HG03558 (cell line): ENCODE measurements at regions not wholly inside any gene's neighbourhood (a gene's known extent, or its start where the extent isn't known, plus 50 kb on each side); places are given as distances from the start of the nearest gene placed in this dataset.
"Not testable (repeated sequence)": the region's sequence is repeated elsewhere in the genome, so short reads cannot be mapped to it uniquely, and the experiment has no call there.

Experiments
- ATAC-seq: cut with Tn5 transposase; IDR thresholded peaks from one replicate; pipeline ENCODE4 v1.9.1; 2021; ENCODE audit warnings: moderate number of reproducible peaks; ENCODE audit not compliant: unreplicated experiment; ENCODE audit errors: extremely low read depth

GRCh38 chr3:127045435-127046045 lies 62.6 kb downstream of the PLXNA1 start:
- no peak for ATAC-seq

DNA sequence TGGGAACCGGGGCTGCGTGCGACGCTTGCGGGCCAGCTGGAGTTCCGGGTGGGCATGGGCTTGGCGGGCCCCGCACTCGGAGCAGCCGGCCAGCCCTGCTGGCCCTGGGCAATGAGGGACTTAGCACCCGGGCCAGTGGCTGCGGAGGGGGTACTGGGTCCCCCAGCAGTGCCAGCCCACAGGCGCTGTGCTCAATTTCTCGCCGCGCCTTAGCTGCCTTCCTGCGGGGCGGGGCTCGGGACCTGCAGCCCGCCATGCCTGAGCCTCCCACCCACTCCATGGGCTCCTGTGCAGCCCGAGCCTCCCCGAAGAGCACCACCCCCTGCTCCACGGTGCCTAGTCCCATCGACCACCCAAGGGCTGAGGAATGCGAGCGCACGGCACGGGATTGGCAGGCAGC lies 63.8 kb downstream of the PLXNA1 start:
- not testable (repeated sequence) for ATAC-seq

GRCh38 chr3:127049393-127049792 lies 66.5 kb downstream of the PLXNA1 start:
- ATAC-seq = no peak

- ATAC-seq = no peak
These were observed 67.8 kb downstream of the PLXNA1 start for GRCh38 chr3:127050733-127051132.

- no peak for ATAC-seq
These were observed 69.2 kb downstream of the PLXNA1 start for GRCh38 chr3:127052121-127052561.

DNA sequence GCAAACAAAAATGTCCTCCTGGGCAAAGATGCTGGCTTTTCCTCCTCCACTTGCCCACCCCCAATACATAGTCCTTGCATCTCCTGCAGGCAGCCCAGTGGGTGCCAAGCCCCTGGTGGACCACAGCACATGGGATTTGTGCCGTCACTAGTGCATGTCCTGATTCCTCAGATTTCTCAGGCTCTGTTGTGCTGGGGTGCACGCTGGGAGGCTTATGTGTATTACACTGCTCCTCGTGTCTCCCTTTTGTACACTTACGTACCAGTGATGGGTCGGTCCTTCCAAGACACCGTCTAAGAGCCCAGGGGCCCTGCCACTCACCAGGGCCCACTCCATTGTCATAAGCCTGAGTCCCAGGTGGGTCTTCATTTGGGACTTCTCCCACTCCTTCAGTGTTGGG lies 70.1 kb downstream of the PLXNA1 start:
- ATAC-seq = no peak

DNA sequence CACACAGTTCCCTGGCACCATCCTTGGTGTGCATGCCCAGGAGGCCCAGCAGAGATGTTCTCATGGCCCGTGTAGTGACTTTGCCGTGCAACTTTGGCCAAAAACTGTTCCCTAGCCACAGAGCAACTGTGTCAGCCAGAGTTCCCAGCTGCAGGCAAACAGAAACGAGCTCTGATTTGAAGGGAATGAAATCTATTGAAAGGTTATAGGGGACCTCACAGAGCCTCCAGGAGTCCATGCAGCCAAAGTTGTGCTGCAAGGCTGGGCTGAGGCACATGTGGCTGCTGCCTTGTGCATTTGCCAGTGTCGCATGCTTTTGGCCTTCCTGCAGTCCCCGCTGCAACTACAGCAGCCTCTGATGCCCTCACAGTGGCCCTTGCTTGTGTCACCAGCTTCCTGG lies 70.5 kb downstream of the PLXNA1 start:
- ATAC-seq = no peak

GRCh38 chr3:127053979-127054378 lies 71.1 kb downstream of the PLXNA1 start:
- no peak for ATAC-seq

GRCh38 chr3:127056281-127056680 lies 73.4 kb downstream of the PLXNA1 start:
- ATAC-seq = no peak

DNA sequence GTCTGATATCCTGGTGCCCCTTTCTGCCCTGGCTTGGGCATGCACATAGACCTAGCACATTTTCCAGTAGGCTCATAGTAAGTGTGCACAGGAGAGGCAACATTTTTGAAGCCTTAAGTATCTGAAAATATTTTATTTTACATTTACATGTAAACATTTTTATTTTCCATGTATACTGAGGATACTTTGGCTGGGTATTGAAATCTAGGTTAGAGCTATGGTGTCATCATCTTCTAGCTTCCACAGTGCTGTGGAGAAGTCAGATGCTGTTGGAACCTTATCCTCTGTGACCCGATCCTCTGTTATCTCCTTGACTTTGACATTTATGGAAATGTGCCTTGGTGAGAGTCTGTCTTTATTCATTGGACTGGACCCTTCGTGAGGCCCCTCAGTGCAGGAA lies 74.1 kb downstream of the PLXNA1 start:
- ATAC-seq = no peak

- no peak for ATAC-seq
These were observed 76.2 kb downstream of the PLXNA1 start for GRCh38 chr3:127059072-127059471.

GRCh38 chr3:127061641-127062040 lies 78.7 kb downstream of the PLXNA1 start:
- ATAC-seq = no peak

GRCh38 chr3:127062926-127063325 lies 80.0 kb downstream of the PLXNA1 start:
- no peak for ATAC-seq

GRCh38 chr3:127063916-127064315 lies 81.0 kb downstream of the PLXNA1 start:
- ATAC-seq = no peak

DNA sequence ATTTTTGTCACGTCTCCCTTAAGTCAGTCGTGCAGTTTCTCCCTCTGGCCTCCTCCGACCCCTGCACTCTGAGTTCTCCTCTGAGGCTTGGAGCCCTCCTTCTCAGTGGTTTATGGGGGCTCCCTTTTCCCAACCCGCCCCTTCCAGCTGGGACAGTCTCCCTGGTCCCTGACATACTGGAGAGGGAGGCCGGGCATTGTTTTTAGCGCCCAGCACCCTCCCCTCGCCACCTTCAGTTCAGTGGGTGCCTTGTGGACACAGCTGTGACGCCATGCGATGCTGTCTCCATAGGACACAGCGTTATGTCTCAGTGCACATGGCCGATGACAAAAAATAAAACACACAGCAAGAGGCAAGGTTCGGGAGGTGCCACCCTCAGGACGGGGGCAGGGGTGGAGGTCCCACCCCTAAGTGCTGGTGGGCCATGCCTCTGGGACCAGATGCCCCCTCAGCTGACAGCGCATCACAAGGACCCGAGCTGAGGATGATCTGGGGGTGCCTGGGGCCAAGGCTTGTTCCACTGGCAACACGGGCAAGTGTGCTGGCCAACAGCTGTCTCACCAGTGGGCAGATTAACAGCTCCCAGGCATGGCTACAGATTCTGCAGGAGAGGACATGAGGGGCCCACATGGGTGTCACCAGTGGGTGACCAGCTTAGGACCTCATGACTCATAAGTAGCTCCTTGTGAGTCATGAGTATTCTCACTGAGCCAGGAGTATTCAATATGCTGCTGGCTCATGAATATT lies 81.6 kb downstream of the PLXNA1 start:
- ATAC-seq = no peak

DNA sequence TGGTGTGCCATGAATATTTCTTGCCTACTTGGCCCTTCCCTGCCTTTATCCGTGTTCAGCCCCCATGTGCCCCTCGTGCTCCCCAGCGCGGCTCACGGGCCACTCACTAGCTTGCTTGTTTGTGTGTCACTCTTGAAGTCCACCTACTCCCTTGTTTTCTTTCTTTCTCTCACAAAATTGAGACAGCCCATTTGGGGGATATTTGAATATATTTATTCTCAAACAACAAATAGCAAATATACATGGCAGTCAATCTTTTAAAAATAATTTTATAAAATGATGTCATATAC lies 82.2 kb downstream of the PLXNA1 start:
- ATAC-seq = no peak

- ATAC-seq = no peak
These were observed 82.8 kb downstream of the PLXNA1 start for GRCh38 chr3:127065561-127066290.

- no peak for ATAC-seq
These were observed 83.7 kb downstream of the PLXNA1 start for GRCh38 chr3:127066635-127067034.

GRCh38 chr3:127067116-127067910 lies 84.4 kb downstream of the PLXNA1 start:
- ATAC-seq = no peak

DNA sequence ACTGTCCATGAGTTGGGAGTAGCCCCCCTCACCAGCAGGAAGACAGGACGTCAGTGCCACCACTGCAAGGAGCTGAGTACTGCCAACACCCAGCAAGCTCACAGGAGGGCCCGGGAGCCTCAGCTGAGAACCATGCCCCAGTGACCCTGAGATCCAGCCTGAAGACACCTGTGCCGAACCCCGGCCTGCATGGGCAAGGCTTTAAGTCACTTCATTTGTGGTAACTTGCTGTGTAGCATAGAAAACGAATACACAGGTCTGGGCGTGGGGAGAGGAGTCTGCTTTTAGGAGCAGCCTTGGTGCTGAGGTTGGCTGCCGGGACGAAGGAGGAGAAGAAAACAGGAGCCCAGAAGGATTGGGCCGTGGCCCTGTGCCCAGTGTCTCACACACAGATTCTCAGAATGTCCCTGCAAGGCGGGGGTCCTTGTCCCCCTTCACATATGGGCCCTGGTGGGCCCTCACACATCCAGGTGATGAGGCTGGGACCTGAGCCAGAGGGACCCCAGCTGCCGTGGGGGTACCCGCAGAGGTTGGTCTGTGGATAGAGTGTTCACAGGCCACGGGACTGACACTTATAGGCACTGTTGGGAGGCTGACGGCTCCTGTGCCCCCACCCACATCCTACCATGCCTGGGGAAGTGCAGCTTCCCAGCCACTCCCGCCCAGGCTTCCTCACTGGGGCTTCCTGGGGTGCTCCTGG lies 85.3 kb downstream of the PLXNA1 start:
- ATAC-seq = no peak
